ENCODE measurements at regions not wholly inside any gene's neighbourhood (a gene's known extent, or its start where the extent isn't known, plus 50 kb on each side); places are given as distances from the start of the nearest gene placed in this dataset.
"Not testable (repeated sequence)": the region's sequence is repeated elsewhere in the genome, so short reads cannot be mapped to it uniquely, and the experiment has no call there.

DNA sequence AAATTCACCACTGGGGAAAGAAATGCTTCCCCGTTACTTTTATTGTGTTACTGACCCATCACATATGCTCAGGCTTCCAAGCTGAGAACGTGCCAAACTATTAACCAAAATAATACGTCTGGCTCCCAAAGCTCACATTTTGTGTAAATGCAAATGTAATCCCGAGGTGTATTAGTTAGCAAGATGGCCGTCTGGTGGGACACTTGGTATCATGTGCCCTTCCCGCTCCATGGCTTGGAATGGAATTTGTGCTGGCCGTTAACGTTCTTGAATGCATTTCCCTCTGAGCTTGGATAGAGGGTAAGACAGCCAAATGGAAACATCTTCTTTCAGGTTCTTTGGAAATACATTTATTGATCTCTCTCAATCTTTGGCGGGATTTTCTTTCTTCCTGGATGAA lies 105.0 kb downstream of the MFAP3L start:
- TF ChIP-seq CTCF (IDR thresholded peaks at IDR 0.05) (no peak), EZH2 (IDR thresholded peaks at IDR 0.05; ENCODE audit: borderline replicate concordance, insufficient read depth, low read depth, low read length, poor library complexity, severe bottlenecking) (no peak)
- intact Hi-C loops (cut with micrococcal nuclease) = no loop called here
- no peak overlapping the region for H3K27ac Mint-ChIP-seq
- H3K9me3 Mint-ChIP-seq (ENCODE audit: insufficient read depth) = peaks cover 6% of the 10 kb centered on the region
- Histone ChIP-seq H3K9ac (ENCODE audit: low read length) (no peak overlapping the region), H2AFZ (ENCODE audit: insufficient read depth, low read depth, low read length, poor library complexity, severe bottlenecking) (no peak overlapping the region), H3K9me3 (ENCODE audit: control extremely low read depth in 1 of 3, control insufficient read depth in 2 of 3, insufficient read depth in 1 of 3, low read length in 2 of 3) (peaks cover 0 to 13% (median 8%) of the 10 kb centered on the region in 3 donors), H3K4me3 (ENCODE audit: control extremely low read depth in 1 of 5, extremely low read depth in 1 of 5, insufficient read depth in 1 of 5, low read depth in 2 of 5, low read length in 4 of 5) (no peak overlapping the region), H4K20me1 (ENCODE audit: control insufficient read depth, insufficient read depth, low read length, poor library complexity, severe bottlenecking) (no peaks in the 10 kb centered on the region), H3K27me3 (replicated peaks in 1 of 4; ENCODE audit: control extremely low read depth in 1 of 4, control insufficient read depth in 3 of 4, insufficient read depth in 4 of 4, low read length in 3 of 4) (peaks cover 0 to 2% (median 0%) of the 10 kb centered on the region in 4 experiments), H3K27ac (ENCODE audit: low read length in 2 of 2) (no peak overlapping the region), H3K4me1 (ENCODE audit: control insufficient read depth in 2 of 2, insufficient read depth in 2 of 2, low read length in 2 of 2) (no peaks in the 10 kb centered on the region), H3K79me2 (ENCODE audit: control insufficient read depth, insufficient read depth, low read length) (no peaks in the 10 kb centered on the region), H3K4me2 (replicated peaks; ENCODE audit: low read depth, low read length, poor library complexity, severe bottlenecking) (no peak overlapping the region), H3K36me3 (replicated peaks in 1 of 2; ENCODE audit: control extremely low read depth in 1 of 2, control insufficient read depth in 1 of 2, extremely low read depth in 1 of 2, insufficient read depth in 2 of 2, low read length in 1 of 2) (no peaks in the 10 kb centered on the region)
- no peaks in the 10 kb centered on the region for H3K4me1 Mint-ChIP-seq
- ATAC-seq (ENCODE audit: low read depth) (no peak), DNase-seq (no peak)
- CTCF ChIA-PET = no interaction called here
- no peak overlapping the region for H3K4me3 Mint-ChIP-seq
- WGBS (ENCODE audit: insufficient coverage) = 99% methylated on average over 7 of the region's 9 CpGs
- POLR2A ChIA-PET = no interaction called here
- H3K27me3 Mint-ChIP-seq = no peaks in the 10 kb centered on the region

DNA sequence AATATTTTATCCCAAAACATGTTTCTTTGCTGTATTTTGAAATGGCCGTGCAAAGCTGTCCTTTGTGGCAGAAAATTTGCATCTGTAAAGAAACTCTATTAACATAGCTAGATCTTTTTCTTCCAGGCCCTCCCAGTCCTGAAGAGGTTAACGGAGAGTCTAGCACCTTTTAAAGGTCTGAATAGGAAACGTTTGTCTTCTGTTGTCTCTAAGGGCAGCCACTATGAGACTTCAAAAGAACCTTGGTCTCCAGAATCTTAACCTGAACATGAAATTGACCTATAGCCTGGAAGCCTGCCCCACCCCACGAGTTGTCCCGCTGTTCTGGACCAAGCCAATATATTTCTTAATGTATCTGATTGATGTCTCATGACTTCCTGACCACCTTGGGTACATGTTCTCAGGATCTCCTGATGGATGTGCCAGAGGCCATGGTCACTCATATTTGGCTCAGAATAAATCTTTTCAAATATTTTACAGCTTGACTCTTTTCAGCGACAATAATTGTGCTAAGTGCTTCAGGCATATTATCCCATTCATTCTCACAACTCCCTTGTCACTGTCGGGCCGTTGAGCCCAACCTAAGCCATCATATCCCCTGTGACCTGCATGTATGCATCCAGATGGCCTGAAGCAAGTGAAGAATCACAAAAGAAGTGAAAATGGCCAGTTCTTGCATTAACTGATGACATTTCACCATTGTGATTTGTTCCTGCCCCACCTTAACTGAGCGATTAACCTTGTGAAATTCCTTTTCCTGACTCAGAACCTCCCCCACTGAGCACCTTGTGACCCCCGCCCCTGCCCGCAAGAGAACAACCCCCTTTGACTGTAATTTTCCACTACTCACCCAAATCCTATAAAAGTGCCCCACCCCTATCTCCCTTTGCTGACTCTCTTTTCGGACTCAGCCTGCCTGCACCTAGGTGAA lies 106.7 kb downstream of the MFAP3L start:
- POLR2A ChIA-PET; H3K27me3 ChIP-seq (replicated peaks in 1 of 4; ENCODE audit: control extremely low read depth in 1 of 4, control insufficient read depth in 3 of 4, insufficient read depth in 4 of 4, low read length in 3 of 4); ATAC-seq (ENCODE audit: low read depth); H3K4me1 ChIP-seq (ENCODE audit: control insufficient read depth in 2 of 2, insufficient read depth in 2 of 2, low read length in 2 of 2); H3K36me3 ChIP-seq (replicated peaks in 1 of 2; ENCODE audit: control extremely low read depth in 1 of 2, control insufficient read depth in 1 of 2, extremely low read depth in 1 of 2, insufficient read depth in 2 of 2, low read length in 1 of 2); H3K4me1 Mint-ChIP-seq; H3K79me2 ChIP-seq (ENCODE audit: control insufficient read depth, insufficient read depth, low read length); H3K9me3 Mint-ChIP-seq (ENCODE audit: insufficient read depth); H3K4me3 ChIP-seq (ENCODE audit: control extremely low read depth in 1 of 5, extremely low read depth in 1 of 5, insufficient read depth in 1 of 5, low read depth in 2 of 5, low read length in 4 of 5); H3K4me2 ChIP-seq (replicated peaks; ENCODE audit: low read depth, low read length, poor library complexity, severe bottlenecking); H3K9ac ChIP-seq (ENCODE audit: low read length); H2AFZ ChIP-seq (ENCODE audit: insufficient read depth, low read depth, low read length, poor library complexity, severe bottlenecking); H3K27me3 Mint-ChIP-seq; H3K4me3 Mint-ChIP-seq; CTCF ChIA-PET; H3K27ac Mint-ChIP-seq; DNase-seq; H4K20me1 ChIP-seq (ENCODE audit: control insufficient read depth, insufficient read depth, low read length, poor library complexity, severe bottlenecking); H3K27ac ChIP-seq (ENCODE audit: low read length in 2 of 2); intact Hi-C loops (cut with micrococcal nuclease): not testable (repeated sequence)
- WGBS (ENCODE audit: insufficient coverage) = 80% methylated on average over 8 of the region's 12 CpGs
- H3K9me3 ChIP-seq (ENCODE audit: control extremely low read depth in 1 of 3, control insufficient read depth in 2 of 3, insufficient read depth in 1 of 3, low read length in 2 of 3) = peaks cover 0 to 17% (median 8%) of the 10 kb centered on the region in 3 donors
